ELR (cell line): ENCODE measurements at regions not wholly inside any gene's neighbourhood (a gene's known extent, or its start where the extent isn't known, plus 50 kb on each side); places are given as distances from the start of the nearest gene placed in this dataset.
"Not testable (repeated sequence)": the region's sequence is repeated elsewhere in the genome, so short reads cannot be mapped to it uniquely, and the experiment has no call there.

Experiments used
- DNase-seq: peaks from one replicate; pipeline ENCODE4 v3.0.0-alpha.2; 2015; ENCODE audit warnings: low read depth

DNA sequence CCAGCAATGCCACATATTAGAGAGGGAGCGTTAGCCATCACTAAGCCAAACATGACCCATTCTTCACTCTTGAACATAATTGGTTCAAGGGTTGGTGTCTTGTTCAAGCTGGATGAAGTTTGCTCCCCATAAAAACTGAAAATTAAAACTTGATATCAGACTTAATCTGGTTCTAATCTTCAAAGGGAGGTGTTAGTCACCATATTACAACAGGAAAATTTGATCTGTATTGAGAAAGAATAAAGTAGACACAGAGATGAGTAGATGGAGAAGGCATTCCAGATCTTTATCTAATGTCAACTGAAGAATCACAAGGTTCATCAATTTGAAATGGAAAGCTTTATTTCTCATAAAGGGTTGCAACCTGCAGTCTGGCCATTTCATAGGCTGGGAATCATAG, 972.8 kb downstream of the HACE1 start:
- peak; percentile 70 for DNase-seq

DNA sequence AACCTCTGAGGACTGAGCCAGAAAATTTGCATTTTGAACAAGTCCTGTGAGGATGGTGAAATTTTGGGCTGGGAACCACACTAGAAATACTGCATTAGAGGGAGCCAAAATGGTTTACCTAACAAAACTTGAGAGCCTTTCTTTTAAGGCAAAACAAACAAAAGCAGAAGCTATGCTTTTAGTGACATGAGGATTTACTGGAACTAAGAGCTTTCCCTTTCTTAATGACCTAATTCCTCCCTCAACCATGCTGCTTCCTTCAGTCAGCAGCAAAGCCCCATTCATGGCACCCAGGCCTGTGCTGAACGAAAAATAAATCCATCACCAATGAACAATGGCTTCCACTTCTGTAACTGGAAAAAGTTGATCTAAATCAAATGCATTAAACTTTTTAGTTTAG, 974.3 kb downstream of the HACE1 start:
- no peak for DNase-seq

DNA sequence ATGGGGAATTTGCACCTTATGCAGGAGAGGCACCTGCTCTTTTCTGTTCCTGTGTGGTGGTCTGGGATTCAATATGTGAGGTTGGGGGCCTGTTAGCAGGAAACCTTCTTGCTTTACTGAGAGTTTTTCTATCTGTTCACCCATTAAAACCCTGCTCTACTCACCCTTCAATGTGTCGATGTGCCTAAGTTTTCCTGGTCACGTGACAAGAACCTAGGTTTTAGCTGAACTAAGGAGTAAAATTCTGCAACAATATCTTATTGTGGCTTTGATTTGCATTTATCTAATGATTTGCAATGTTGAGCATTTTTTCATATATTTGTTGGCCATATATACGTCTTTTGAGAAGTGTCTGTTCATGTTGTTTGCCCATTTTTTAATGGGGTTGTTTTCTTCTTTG, 979.9 kb downstream of the HACE1 start:
- DNase-seq, result no peak

DNA sequence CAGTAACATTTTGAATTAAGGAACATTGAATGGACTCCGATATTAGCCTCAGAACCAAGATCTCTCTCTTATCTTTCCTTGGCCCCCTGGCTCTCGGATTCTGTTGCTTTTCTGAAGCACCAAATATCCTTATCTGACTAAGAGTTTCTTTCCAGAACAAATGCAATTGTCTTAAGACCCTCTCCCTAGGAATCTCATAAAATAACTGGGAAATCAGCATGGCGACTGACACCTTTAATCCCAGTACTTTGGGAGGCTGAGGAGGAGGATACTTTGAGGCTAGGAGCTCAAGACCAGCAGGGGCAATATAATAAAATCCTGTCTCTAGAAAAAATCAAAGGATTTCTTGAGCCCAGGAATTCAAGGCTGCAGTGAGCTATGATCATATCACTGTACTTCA, 984.5 kb downstream of the HACE1 start:
- no peak for DNase-seq

DNA sequence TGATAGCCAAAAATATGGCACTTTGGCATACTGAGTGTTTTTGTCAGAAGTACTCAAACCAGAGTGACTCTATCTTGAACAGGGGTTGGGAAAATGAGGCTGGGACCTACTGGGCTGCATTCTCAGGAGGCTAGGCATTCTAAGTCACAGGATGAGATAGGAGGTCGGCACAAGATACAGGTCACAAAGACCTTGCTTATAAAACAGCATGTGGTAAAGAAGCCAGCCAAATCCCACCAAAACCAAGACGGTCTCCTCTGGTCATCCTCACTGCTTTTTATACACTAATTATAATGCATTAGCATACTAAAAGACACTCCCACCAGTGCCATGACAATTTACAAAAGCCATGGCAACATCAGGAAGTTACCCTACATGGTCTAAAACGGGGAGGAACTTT, 985.1 kb downstream of the HACE1 start:
- no peak for DNase-seq

DNA sequence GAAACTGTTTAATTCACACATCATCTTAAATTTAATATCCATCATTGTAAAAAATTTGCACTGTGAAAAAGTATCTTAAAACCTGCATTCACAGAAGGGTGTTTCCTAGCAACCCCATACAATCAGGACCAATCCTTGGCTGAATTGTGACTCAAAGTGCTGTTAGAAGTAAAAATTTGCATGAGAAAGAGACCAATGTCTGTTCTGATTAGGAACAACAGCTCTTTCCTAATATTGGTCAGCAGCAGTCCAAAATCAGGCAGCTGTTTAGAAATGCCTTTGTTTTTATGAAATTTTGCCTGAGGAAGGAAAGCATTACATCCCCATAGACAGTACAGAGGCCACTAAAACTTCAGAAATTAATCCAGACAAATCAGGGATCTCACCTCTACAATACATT, 987.0 kb downstream of the HACE1 start:
- DNase-seq, result no peak

DNA sequence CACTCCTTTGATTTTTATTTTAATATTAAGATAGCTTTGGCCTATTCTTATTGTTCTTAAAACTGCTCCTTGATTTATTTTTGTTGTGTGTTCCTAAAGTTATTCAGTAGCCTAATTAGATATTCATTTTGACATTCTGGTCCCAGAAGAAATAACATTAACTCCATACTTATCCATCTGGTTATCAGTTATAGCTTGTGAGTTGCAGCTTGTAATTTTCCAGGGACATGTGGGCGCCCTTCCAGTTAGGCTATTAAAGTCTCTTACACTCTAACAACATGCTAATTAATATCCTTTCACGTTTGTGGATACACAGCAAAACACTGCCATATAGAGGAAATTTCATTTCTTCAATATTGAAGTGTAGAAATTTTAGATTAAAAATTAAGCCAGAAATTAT, 987.5 kb downstream of the HACE1 start:
- DNase-seq, result no peak

DNA sequence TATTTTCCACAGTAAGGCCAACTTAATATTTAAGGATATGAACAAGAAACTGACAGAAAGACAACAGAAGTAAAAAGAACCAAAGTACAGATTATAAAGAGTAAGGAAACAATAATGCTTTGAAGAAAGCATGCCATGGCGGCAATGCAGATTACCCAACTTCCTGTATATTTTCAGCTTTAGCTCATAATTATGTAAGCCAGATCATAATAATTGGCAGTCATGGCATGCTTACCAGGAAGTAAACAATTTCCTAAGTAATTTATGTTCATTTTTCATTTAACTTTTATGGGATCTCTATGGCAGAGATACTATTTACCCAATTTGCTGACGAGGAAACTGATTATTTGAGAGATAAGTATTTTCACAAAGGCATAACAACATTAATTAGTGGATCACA, 988.7 kb downstream of the HACE1 start:
- no peak for DNase-seq

DNA sequence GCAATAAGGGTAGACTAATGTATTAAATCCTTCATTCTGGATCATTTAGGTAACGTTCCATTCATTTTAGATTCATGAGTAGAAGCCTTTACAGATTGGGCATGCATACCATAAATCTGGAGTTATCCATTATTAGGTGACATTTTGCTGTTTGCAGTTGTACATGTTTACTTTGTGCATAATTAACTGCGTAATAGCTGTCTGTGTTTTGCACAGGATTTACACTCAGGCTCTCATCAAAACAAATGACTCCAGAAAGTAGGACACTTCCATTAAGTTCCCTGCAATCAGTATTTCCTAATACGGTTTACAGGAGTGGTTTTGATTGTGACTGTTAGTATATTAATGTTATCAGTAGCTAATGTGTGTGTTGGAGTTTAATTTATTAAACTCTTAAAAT, 997.4 kb downstream of the HACE1 start:
- no peak for DNase-seq

DNA sequence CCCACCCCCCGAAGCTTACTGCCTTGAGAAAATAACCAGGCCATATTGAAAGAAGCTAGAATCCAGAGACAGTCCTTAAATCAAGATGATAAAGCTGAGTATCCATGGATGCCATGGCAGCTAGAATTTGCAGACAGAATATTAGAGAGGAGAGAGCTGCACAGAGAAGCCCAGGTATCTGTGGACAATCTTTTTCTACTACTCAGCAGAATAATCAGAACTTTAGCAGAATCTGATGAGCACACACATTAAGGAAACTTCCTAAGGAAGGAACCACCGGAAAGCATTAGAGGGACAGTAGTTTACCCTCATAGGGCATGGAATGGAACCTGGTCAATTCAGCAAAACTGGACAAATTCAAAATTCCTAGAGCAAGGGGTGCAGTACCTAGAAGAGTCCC, 1001.7 kb downstream of the HACE1 start:
- DNase-seq, result no peak

DNA sequence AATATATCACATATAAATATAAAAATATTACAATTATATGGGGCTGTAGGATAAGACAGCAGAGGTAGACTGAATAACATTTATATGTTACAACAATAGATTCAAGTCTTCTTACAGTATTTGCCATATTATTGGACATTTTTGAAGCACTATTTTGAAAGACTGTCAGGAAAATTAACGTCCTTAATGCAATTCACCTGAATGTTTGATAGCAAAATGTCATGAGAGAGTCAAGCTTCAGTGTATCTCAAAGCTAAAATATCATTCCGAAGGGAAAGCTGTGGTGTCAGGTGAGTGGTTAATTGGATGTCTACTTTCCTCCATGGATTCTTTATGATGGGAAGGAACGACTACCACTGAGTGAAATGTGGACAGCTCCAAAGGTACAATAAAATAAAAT, 1004.0 kb downstream of the HACE1 start:
- DNase-seq, result no peak

DNA sequence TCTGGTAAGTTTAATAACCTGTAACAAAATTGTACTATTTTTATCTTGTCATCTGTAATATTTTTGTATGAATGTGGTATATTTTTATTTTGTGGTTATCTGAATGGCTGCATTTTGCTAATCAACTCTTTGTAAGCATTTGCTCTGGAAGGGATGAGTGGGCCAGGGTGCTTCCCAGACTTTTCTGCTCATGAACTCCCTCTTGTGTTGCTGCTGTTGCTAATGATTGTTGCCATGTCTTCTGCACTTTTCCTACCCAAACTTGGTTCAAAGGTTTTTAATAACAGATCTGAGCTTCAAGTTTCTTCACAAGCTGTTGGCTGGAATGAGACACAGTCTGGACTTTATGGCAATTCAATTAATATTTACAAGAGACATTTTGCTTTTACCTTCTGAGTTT, 1005.7 kb downstream of the HACE1 start:
- no peak for DNase-seq

DNA sequence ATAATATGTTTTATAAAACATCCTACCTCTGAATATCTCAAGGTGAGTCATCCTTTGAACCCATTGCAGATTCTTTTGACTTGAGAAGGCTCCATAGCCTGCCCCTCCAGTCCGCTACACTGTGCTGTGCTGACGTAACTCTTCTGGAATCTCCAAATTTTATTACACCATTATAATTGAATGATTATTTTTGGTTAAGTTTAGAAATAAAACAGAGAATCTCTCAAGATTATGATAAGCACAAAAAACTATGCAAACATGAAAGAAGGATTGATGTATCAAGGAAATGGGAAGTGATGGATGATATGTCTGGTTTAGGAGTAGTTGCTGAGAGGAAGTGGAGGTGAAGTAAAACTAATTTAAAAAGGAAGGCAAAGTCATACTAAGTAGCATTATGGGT, 1021.3 kb downstream of the HACE1 start:
- DNase-seq, result no peak

DNA sequence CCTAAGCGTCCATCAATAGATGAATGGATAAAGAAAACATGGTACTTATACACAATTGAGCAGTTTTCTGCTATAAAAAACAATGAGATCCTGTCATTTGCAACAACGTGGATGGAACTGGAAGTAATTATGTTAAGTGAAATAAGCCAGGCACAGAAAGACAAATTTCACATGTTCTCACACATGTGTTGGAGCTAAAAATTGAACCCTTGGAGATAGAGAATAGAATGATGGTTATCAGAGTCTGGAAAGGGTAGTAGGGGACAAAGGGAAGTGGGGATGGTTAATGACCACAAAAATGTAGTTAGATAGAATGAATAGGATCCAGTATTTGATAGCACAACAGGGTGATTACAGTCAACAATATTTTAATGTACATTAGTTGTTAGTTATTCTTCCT, 1033.5 kb downstream of the HACE1 start:
- DNase-seq, result no peak

DNA sequence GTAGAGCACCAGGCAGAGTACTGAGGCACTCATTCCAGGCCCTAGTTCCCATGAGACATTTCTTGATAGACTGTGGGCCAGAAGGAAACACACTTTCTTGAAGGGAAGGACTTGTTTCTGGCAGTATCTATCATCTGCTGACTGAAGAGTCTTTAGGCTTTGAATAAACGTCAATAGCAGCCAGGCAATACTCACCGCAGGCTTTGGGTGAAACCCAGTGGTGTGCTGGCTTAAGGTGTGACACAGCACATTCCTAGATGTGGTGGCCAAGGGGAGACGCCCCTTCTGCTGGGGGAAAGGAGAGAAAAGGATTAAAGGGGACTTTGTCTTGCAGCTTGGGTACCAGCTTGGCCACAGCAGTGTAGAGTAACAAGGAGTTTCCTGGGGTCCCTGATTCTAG, 1039.6 kb downstream of the HACE1 start:
- no peak for DNase-seq

DNA sequence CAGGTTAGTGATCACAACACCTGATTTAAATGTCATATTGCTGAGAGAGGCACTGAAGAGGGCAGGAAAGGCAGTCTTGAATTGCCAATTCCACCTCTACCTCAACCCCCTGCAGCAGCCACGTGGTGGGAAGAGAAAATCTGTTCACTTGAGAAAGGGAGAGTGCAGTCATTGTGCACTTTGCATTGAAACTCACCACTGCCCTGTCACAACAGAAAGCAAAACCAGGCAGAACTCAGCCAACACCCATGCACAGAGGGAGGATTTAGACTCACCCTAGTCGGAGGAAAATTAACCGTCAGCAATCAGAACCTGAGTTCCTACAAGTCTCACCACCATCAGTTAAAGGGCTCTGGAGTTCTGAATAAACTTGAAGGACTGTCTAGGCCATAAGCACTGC, 1040.2 kb downstream of the HACE1 start:
- no peak for DNase-seq

DNA sequence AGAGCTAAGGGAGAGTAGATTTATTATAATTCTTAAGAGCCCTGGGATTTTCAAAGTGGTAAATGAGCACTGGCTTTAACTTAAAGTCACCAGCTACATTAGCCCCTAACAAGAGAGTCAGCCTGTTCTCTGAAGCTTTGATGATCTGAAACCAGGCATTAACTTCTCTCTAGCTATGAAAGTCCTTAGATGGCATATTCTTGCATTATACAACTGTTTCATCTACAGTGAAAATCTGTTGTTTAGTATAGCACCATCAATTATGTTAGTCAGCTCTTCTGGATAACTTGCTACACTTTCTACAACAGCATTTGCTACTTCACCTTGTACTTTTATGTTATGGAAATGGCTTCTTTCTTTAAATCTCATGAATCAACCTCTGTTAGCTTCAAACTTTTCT, 1046.7 kb downstream of the HACE1 start:
- DNase-seq, result no peak

DNA sequence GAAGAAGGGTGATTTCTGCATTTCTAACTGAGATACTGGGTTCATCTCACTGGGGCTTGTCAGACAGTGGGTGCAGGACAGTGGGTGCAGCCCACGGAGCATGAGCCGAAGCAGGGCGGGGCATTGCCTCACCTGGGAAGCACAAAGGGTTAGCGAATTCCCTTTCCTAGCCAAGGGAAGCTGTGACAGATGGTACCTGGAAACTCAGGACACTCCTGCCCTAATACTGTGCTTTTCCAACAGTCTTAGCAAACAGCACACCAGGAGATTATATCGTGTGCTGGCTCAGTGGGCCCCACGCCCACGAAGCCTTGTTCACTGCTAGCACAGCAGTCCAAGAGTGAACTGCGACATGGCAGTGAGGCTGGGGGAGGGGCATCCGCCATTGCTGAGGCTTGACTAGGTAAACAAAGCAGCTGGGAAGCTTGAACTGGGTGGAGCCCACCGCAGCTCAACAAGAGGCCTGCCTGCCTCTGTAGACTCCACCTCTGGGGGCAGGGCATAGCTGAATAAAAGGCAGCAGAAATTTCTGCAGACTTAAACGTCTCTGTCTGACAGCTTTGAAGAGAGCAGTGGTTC, 1057.7 kb downstream of the HACE1 start:
- DNase-seq, result not testable (repeated sequence)

DNA sequence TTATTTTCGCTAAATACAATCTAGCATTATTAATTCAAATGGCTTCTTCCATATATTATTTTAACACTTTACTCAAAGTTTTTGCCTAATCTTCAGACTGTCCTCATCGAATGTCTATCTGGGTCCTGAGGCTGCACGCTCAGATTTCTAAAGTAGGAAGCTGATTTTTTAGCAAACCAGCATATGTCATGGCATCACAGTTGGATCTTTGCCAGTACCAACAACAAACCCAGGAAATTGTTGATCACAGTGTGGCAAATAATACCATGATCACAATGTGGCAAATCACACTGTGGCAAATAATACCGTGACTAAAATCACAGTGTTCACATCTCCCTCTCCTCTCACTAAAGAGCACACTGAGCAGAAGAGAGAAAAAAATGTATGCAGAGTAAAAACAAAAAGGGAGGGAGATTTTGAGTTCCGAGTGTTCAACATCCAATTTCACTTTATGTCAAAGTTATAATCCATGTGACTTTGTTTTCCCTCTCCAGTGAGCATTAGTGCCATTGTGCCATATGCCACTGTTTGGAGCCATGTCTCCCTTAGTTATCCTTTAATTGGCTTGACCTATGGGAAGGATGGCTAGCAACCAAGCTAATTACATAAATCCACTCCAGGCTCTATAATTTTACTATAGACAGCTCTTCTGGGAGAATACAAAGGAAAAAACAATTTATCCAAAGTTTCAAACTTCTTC, 1059.6 kb downstream of the HACE1 start:
- DNase-seq, result no peak

DNA sequence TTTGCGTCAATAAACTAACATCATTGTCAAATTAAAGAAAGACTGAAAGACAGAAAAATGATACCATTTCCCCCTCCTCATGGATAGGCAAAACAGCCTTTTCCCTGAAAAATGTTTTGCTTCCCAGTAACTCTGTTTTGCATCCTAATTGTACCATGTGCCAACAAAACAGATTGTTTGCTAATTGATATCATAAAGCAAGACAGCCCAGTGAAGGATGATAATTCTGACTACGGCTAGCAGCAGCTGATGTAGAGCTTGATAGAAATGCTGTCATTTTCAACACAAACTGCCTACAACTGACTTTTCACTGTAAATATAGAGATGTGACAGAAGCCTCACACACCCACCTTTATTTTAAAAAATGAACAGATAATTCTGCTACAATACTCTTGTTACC, 1061.6 kb downstream of the HACE1 start:
- DNase-seq, result no peak

DNA sequence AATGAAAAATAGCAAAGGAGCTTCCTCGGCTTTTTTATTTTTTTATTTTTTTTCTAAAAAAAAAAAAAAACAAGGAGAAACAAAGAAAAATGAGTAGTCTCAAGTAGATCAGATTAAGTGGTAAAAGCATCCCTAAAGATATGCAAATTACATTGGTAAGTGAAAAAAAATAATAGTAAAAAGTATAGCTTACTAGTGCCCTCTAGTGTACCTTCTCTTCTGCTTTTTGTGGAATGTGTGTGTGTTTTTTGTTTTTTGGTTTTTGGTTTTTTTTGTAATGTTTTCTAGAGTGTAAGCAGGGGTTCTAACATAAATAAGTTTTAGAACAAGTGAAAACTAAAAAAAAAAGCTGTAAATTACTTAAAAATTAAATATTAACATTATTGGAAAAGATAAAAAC, 1062.0 kb downstream of the HACE1 start:
- DNase-seq, result peak; percentile 42

DNA sequence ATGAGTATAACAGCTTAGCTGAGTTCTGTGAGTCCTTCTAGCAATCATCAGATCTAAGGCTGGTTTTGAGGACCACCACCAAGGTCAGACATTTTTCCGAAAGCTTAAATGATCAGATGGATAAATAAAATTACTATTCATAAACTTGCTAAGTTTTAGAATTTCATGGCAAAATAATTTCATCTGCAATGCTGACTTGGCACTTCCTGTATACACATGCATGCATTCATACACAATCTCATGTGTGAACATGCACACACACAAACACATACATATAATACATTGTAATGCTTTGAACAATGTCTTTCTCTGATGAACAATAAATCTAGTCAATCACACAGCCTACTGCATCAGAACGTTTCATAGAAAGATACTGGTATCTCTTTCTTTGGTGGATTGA, 1068.3 kb downstream of the HACE1 start:
- no peak for DNase-seq

DNA sequence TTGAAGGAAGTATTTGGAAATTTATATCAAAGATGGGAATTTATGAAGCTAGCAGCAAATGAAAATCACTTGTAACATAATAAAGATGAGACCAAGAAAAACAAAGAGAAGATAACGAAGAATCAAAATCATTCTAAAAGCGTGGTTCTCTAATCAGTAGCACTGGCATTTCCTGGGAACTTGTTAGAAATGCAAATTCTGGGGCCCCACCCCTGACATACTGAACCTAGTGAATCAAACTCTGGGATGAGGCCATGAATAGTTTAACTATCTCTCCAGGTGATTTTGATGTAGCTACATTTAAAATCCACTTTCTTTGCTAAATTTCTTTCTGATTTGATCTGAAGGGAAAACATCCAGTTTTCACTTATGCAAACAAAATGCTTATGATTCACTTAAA, 1075.6 kb downstream of the HACE1 start:
- no peak for DNase-seq

DNA sequence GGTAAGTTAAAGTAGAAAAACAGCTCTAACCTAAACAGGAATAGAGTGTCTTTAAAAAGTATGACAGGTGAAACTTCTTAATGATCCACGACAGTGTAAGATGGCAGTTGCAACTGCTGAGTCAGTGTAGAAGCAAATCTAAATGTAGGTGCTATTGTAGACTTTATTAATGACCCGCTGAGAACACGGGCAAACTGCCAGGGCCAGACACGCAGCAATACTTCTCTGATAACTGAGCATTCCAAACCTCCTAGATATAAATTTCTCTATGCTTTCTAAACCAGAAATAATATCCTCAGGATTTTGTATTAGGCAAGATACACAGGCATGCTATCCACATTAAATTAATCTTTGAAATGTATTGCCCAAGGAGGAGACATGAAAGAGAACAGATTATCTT, 1076.4 kb downstream of the HACE1 start:
- DNase-seq, result no peak
